HCT116 (cell line): ENCODE measurements at regions not wholly inside any gene's neighbourhood (a gene's known extent, or its start where the extent isn't known, plus 50 kb on each side); places are given as distances from the start of the nearest gene placed in this dataset.

Source experiments
- ATAC-seq: fragments of 200-7000 bp; cut with Tn5 transposase; 2 replicates; pipeline ENCODE4 v1.9.1; 2020; ENCODE audit warnings: mild to moderate bottlenecking, moderate library complexity
- BruUV-seq: library from RNA; stranded (reverse); fragments of 400-500 nt; replicated peaks from 2 replicates; lab custom pipeline; 2021; lab: Mats Ljungman, UMichigan
- CTCF ChIA-PET: fragments of 300-600 bp; sonication (Branson Sonifier 250); formaldehyde crosslinking; loops from one replicate; lab custom pipeline; 2021; ENCODE audit warnings: antibody characterized with exemption; lab: Charles Lee
- POLR2A ChIA-PET: fragments of 300-600, 350-600 bp; sonication (Branson Sonifier 250); formaldehyde crosslinking; loops from one replicate; lab custom pipeline; 2021; ENCODE audit warnings: antibody characterized with exemption; lab: Charles Lee
- RAD21 ChIA-PET, 2 experiments: fragments of 300-600 bp; sonication (Branson Sonifier 250); formaldehyde crosslinking; loops; one replicate each; lab custom pipeline; 2023; ENCODE audit warnings: low total read pairs in 2 of 2; ENCODE audit not compliant: uncharacterized antibody in 2 of 2, unreplicated experiment in 2 of 2, low non-redundant PET in 1 of 2; lab: Charles Lee
- DNase-seq: peaks from one replicate; pipeline ENCODE4 v3.0.0-alpha.2; 2010; ENCODE audit warnings: low read depth, low spot score
- H2AFZ ChIP-seq: fragments of 200-600 bp; shearing (Covaris generic), sonication (generic); 2 replicates; pipeline ENCODE4 v1.6.1; 2017; ENCODE audit warnings: low read depth, mixed run types, mixed read lengths, antibody characterized with exemption, low read length; ENCODE audit not compliant: poor library complexity, severe bottlenecking
- H3K27ac ChIP-seq: 2 replicates; pipeline ENCODE4 v1.5.1; 2012; ENCODE audit warnings: low read depth, low read length
- H3K27me3 ChIP-seq: fragments of 200-600 bp; sonication (generic); 2 replicates; pipeline ENCODE4 v1.6.1; 2016; ENCODE audit warnings: mixed run types, low read length, mixed read lengths; ENCODE audit not compliant: insufficient read depth
- H3K36me3 ChIP-seq, 2 experiments: fragments of 200-500 bp in 1 of 2; fragments of 200-600 bp in 1 of 2; sonication (Bioruptor generic) in 1 of 2; sonication (generic) in 1 of 2; 2 replicates each; pipeline versions ENCODE4 v1.5.1 to v1.6.1; 2014 to 2016; ENCODE audit warnings: low read length in 2 of 2, inconsistent platforms in 1 of 2, mixed read lengths in 1 of 2, mixed run types in 1 of 2; ENCODE audit not compliant: insufficient read depth in 2 of 2, control insufficient read depth in 1 of 2
- H3K4me1 ChIP-seq, 2 experiments: fragments of 200-600 bp in 1 of 2; sonication (generic) in 1 of 2; 2 replicates each; pipeline versions ENCODE4 v1.5.1 to v1.6.1; 2012 to 2017; ENCODE audit warnings: low read length in 2 of 2, inconsistent platforms in 1 of 2, mild to moderate bottlenecking in 1 of 2, mixed read lengths in 1 of 2, mixed run types in 1 of 2, moderate library complexity in 1 of 2; ENCODE audit not compliant: insufficient read depth in 2 of 2, control insufficient read depth in 1 of 2
- H3K4me2 ChIP-seq: fragments of 200-600 bp; sonication (generic); 2 replicates; pipeline ENCODE4 v1.6.1; 2017; ENCODE audit warnings: mixed run types, low read length, mixed read lengths
- H3K4me3 ChIP-seq, 2 experiments: fragments of 200-600 bp in 1 of 2; sonication (generic) in 1 of 2; replicated peaks in 1 of 2; 2 replicates each; pipeline ENCODE4 v1.5.1; 2011 to 2016; ENCODE audit warnings: low read length in 2 of 2, control low read depth in 1 of 2, low read depth in 1 of 2, mild to moderate bottlenecking in 1 of 2, mixed read lengths in 1 of 2, mixed run types in 1 of 2
- H3K79me2 ChIP-seq: fragments of 200-600 bp; sonication (generic); 2 replicates; pipeline ENCODE4 v1.6.1; 2017; ENCODE audit warnings: mild to moderate bottlenecking, mixed run types, low read length, moderate library complexity, mixed read lengths; ENCODE audit not compliant: insufficient read depth
- H3K9ac ChIP-seq: fragments of 200-600 bp; sonication (generic); 2 replicates; pipeline ENCODE4 v1.6.1; 2016; ENCODE audit warnings: low read length, mixed read lengths
- H3K9me2 ChIP-seq: fragments of 200-600 bp; sonication (generic), shearing (Covaris generic); 2 replicates; pipeline ENCODE4 v1.6.1; 2017; ENCODE audit warnings: mixed run types, mild to moderate bottlenecking, moderate library complexity; ENCODE audit not compliant: insufficient read depth
- H3K9me3 ChIP-seq, 2 experiments: fragments of 200-500 bp in 1 of 2; fragments of 200-600 bp in 1 of 2; sonication (Bioruptor generic) in 1 of 2; sonication (generic) in 1 of 2; 2 replicates each; pipeline ENCODE4 v1.6.1; 2014 to 2017; ENCODE audit warnings: low read length in 2 of 2, mixed read lengths in 2 of 2, inconsistent platforms in 1 of 2, low read depth in 1 of 2, mild to moderate bottlenecking in 1 of 2, mixed run types in 1 of 2, moderate library complexity in 1 of 2; ENCODE audit not compliant: control insufficient read depth in 1 of 2, insufficient read depth in 1 of 2
- H4K20me1 ChIP-seq: fragments of 200-600 bp; sonication (generic), shearing (Covaris generic); 2 replicates; pipeline ENCODE4 v1.6.1; 2017; ENCODE audit warnings: mixed run types, mild to moderate bottlenecking, moderate library complexity; ENCODE audit not compliant: insufficient read depth
- CEBPB ChIP-seq: IDR thresholded peaks from 2 replicates; pipeline ENCODE4 v1.6.1; 2012; ENCODE audit warnings: low read depth
- CTCF ChIP-seq, 3 experiments: fragments of 200-600 bp in 1 of 3; sonication (generic) in 1 of 3; IDR thresholded peaks in 2 of 3; conservative IDR thresholded peaks in 1 of 3; 2 replicates each; pipeline ENCODE4 v1.5.1; 2012 to 2017; ENCODE audit warnings: low read depth in 2 of 3, low read length in 2 of 3, antibody characterized with exemption in 1 of 3, borderline replicate concordance in 1 of 3, control low read depth in 1 of 3, mild to moderate bottlenecking in 1 of 3, mixed read lengths in 1 of 3, mixed run types in 1 of 3, moderate library complexity in 1 of 3; ENCODE audit not compliant: insufficient read depth in 1 of 3
- EGR1 ChIP-seq: IDR thresholded peaks from 2 replicates; pipeline ENCODE4 v1.6.1; 2012; ENCODE audit warnings: low read depth
- EZH2phosphoT487 ChIP-seq: fragments of 200-600 bp; IDR thresholded peaks from 2 replicates; pipeline ENCODE4 v1.6.1; 2018; ENCODE audit warnings: antibody characterized with exemption, borderline replicate concordance
- POLR2AphosphoS5 ChIP-seq: IDR thresholded peaks from 2 replicates; pipeline ENCODE4 v1.6.1; 2011; ENCODE audit warnings: mild to moderate bottlenecking, low read depth, low read length, moderate library complexity
- RAD21 ChIP-seq: IDR thresholded peaks from 2 replicates; pipeline ENCODE4 v1.6.1; 2012; ENCODE audit warnings: low read depth, mild to moderate bottlenecking
- REST ChIP-seq: IDR thresholded peaks from 2 replicates; pipeline ENCODE4 v1.6.1; 2012; ENCODE audit warnings: low read depth
- SP1 ChIP-seq: IDR thresholded peaks from 2 replicates; pipeline ENCODE4 v1.6.1; 2012; ENCODE audit warnings: low read depth
- SRF ChIP-seq: IDR thresholded peaks from 2 replicates; pipeline ENCODE4 v1.6.1; 2012; ENCODE audit warnings: low read depth
- TCF7L2 ChIP-seq: IDR thresholded peaks from 2 replicates; pipeline ENCODE4 v1.7.0; 2011; ENCODE audit warnings: borderline replicate concordance, inconsistent platforms; ENCODE audit not compliant: insufficient read depth, insufficient read length; ENCODE audit errors: extremely low read depth
- ZBTB33 ChIP-seq: IDR thresholded peaks from 2 replicates; pipeline ENCODE4 v1.6.1; 2011; ENCODE audit warnings: mild to moderate bottlenecking, low read length, moderate library complexity; ENCODE audit not compliant: insufficient replicate concordance; ENCODE audit errors: extremely low read depth
- ZFX ChIP-seq: fragments of 450-650 bp; IDR thresholded peaks from 2 replicates; pipeline ENCODE4 v1.6.1; 2017
- ZNF274 ChIP-seq: fragments of 200-500 bp; sonication (Bioruptor generic); IDR thresholded peaks from 2 replicates; pipeline ENCODE4 v1.6.1; 2014; ENCODE audit warnings: mild to moderate bottlenecking, low read depth, low read length, inconsistent platforms
- intact Hi-C: fragments of 100-400 bp; cut with micrococcal nuclease; formaldehyde crosslinking; loops from 2 replicates; pipeline ENCODE4 v1.10.0; 2022

- BruUV-seq, result no TSS peak
- ChIA-PET CTCF (no interaction called here), RAD21 (no interaction called here), POLR2A (no interaction called here)
- Histone ChIP-seq H3K9ac (no peak overlapping the region), H3K79me2 (no peaks in the 10 kb centered on the region), H2AFZ (no peak overlapping the region), H3K4me2 (no peak overlapping the region), H3K27ac (no peak overlapping the region), H3K4me1 (no peaks in the 10 kb centered on the region), H4K20me1 (no peaks in the 10 kb centered on the region), H3K9me2 (no peaks in the 10 kb centered on the region), H3K27me3 (no peaks in the 10 kb centered on the region), H3K4me3 (no peak overlapping the region), H3K9me3 (peaks cover 9 to 17% of the 10 kb centered on the region in 2 experiments; a peak in 3 of 4 replicates), H3K36me3 (no peaks in the 10 kb centered on the region)
- ATAC-seq (no peak), DNase-seq (no peak)
- intact Hi-C loops, result no loop called here
- TF ChIP-seq ZNF274, result no peak
- no peak for TF ChIP-seq POLR2AphosphoS5
- TF ChIP-seq EGR1, result no peak
- no peak for TF ChIP-seq RAD21
- no peak for TF ChIP-seq SRF
- no peak for TF ChIP-seq TCF7L2
- no peak for TF ChIP-seq CTCF (IDR thresholded peaks at IDR 0.05 in 2 of 3, conservative IDR thresholded peaks at IDR 0.05 in 1 of 3; ENCODE audit: borderline replicate concordance in 1 of 3, insufficient read depth in 1 of 3, low read depth in 2 of 3, low read length in 2 of 3)
- TF ChIP-seq SP1, result no peak
- no peak for TF ChIP-seq EZH2phosphoT487
- TF ChIP-seq ZBTB33, result no peak
- TF ChIP-seq CEBPB, result no peak
- TF ChIP-seq ZFX, result no peak
- TF ChIP-seq REST, result no peak
Measured at GRCh38 chr10:55215699-55216098, 414.7 kb upstream of the PCDH15 start.
